ENCODE measurements at regions not wholly inside any gene's neighbourhood (a gene's known extent, or its start where the extent isn't known, plus 50 kb on each side); places are given as distances from the start of the nearest gene placed in this dataset.
"Not testable (repeated sequence)": the region's sequence is repeated elsewhere in the genome, so short reads cannot be mapped to it uniquely, and the experiment has no call there.

- no peak for DNase-seq
These were observed 88.4 kb upstream of the TEAD1 start for GRCh38 chr11:12585861-12586260.

GRCh38 chr11:12587333-12587991 lies 86.8 kb upstream of the TEAD1 start:
- peak; percentile 25 for DNase-seq

- DNase-seq = no peak
These were observed 82.5 kb upstream of the TEAD1 start for GRCh38 chr11:12591706-12592105.

GRCh38 chr11:12592283-12592682 lies 81.9 kb upstream of the TEAD1 start:
- no peak for DNase-seq

GRCh38 chr11:12595089-12595847 lies 79.0 kb upstream of the TEAD1 start:
- not testable (repeated sequence) for DNase-seq

GRCh38 chr11:12598330-12599256 lies 75.6 kb upstream of the TEAD1 start:
- DNase-seq = no peak

- DNase-seq = peak; percentile 8
These were observed 74.6 kb upstream of the TEAD1 start for GRCh38 chr11:12599408-12600143.

GRCh38 chr11:12600829-12601228 lies 73.4 kb upstream of the TEAD1 start:
- no peak for DNase-seq

GRCh38 chr11:12602421-12602820 lies 71.8 kb upstream of the TEAD1 start:
- no peak for DNase-seq

- DNase-seq = no peak
These were observed 70.8 kb upstream of the TEAD1 start for GRCh38 chr11:12603143-12604088.

- no peak for DNase-seq
These were observed 69.6 kb upstream of the TEAD1 start for GRCh38 chr11:12604557-12605153.

GRCh38 chr11:12606597-12606996 lies 67.6 kb upstream of the TEAD1 start:
- DNase-seq = no peak

GRCh38 chr11:12608678-12609077 lies 65.5 kb upstream of the TEAD1 start:
- not testable (repeated sequence) for DNase-seq

GRCh38 chr11:12611352-12611751 lies 62.9 kb upstream of the TEAD1 start:
- DNase-seq = no peak

- no peak for DNase-seq
These were observed 56.6 kb upstream of the TEAD1 start for GRCh38 chr11:12617632-12618031.

- no peak for DNase-seq
These were observed 55.3 kb upstream of the TEAD1 start for GRCh38 chr11:12618743-12619540.

- DNase-seq = no peak
These were observed 50.4 kb upstream of the TEAD1 start for GRCh38 chr11:12623869-12624268.
